PC-9 (cell line): ENCODE measurements at regions not wholly inside any gene's neighbourhood (a gene's known extent, or its start where the extent isn't known, plus 50 kb on each side); places are given as distances from the start of the nearest gene placed in this dataset.

ENCODE experiments used
- CTCF ChIP-seq: fragments of 200-600 bp; sonication (generic); conservative IDR thresholded peaks from 2 replicates; pipeline ENCODE4 v1.6.1; 2017; ENCODE audit warnings: mixed run types, antibody characterized with exemption, mild to moderate bottlenecking, moderate library complexity
- EZH2 ChIP-seq: fragments of 200-600 bp; sonication (generic); IDR thresholded peaks from 2 replicates; pipeline ENCODE4 v1.8.0; 2017; ENCODE audit warnings: antibody characterized with exemption, low read depth

DNA sequence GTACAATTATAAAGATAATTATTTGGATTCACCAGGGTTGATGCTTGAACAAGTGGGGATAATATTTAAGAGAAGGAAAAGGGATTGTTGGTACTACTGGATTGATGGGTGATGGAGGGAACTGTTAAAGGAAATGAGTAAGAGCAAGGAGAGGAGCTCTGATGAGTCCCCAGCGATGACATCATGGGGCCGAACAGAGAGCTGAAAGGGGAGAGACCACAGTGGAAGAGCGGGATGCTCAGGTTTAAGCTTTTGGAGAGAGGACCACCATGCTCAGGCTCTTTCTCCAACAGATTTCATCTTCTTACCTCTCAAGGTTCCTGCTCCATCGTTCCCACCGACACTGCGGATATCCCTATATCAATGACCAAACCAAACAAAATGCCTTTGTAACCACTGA, 568.7 kb downstream of the ETS1 start:
- TF ChIP-seq CTCF (no peak), EZH2 (no peak)
